ENCODE measurements at regions not wholly inside any gene's neighbourhood (a gene's known extent, or its start where the extent isn't known, plus 50 kb on each side); places are given as distances from the start of the nearest gene placed in this dataset.

DNA sequence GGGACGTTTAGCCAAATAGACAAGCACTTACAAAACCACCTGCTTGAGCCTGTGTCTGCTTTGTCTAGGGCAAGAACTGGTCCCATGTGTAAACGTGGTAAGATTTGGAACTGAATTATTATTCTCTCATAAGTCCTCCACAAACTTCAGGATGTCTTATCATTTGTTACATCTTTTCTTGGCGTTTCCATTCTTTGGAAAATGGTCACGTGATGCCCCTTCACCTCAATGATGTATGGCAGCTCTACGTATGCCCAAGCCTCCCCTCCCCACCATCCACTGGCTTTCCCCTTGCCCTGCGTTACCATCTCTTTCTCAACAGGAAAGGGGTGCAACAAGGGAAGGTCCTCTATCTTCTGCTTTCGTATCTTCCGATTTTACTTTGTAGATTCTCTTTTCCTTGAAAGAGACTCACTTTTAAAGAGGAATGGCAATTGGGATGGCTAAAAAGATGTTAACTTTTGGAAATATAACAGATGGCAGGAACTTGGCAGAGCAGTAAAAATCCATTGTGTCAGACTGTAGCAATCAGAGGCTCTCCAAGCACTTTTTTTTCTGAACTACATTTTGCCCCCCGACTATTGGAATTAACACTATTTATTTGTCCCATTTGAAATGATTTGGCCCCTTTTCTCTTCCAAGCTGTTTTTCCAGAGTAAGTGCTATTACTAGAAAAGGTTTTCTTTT, 117.6 kb downstream of the FAT3 start:
- H3K27ac ChIP-seq, result no peak overlapping the region
- no peak overlapping the region for H3K4me3 ChIP-seq
- peaks cover 0 to 2% (median 0%) of the 10 kb centered on the region in 4 donors for H3K9me3 ChIP-seq
- no peaks in the 10 kb centered on the region for H3K4me1 ChIP-seq
- TF ChIP-seq POLR2A (IDR thresholded peaks at IDR 0.05), result no peak
- TF ChIP-seq, protein P1, sequence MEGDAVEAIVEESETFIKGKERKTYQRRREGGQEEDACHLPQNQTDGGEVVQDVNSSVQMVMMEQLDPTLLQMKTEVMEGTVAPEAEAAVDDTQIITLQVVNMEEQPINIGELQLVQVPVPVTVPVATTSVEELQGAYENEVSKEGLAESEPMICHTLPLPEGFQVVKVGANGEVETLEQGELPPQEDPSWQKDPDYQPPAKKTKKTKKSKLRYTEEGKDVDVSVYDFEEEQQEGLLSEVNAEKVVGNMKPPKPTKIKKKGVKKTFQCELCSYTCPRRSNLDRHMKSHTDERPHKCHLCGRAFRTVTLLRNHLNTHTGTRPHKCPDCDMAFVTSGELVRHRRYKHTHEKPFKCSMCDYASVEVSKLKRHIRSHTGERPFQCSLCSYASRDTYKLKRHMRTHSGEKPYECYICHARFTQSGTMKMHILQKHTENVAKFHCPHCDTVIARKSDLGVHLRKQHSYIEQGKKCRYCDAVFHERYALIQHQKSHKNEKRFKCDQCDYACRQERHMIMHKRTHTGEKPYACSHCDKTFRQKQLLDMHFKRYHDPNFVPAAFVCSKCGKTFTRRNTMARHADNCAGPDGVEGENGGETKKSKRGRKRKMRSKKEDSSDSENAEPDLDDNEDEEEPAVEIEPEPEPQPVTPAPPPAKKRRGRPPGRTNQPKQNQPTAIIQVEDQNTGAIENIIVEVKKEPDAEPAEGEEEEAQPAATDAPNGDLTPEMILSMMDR (IDR thresholded peaks at IDR 0.05), result no peak
- H3K36me3 ChIP-seq, result no peaks in the 10 kb centered on the region
- no peaks in the 10 kb centered on the region for H3K27me3 ChIP-seq
- DNase-seq, result no peak

DNA sequence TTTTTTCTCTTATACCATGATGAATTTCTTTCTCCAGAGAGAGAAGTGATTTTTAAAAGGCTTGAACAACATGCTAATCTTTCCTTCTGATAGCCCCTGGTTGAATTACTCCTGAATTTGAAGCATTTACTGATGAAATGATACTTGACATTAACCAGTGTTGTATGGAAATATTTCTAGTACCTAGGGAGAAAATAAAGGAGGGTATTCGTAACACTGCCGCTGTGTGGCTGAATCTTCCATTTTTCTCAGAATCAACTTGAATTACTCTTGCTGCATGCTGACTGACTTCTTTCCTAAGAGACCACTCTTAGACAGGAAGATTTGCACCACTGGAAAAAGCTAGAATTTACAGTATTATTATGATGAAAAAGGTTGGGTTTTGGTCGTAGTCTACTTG, 118.3 kb downstream of the FAT3 start:
- DNase-seq, result no peak
- Histone ChIP-seq H3K9me3 (peaks cover 0 to 2% (median 0%) of the 10 kb centered on the region in 4 donors), H3K27ac (no peak overlapping the region), H3K4me1 (no peaks in the 10 kb centered on the region), H3K4me3 (no peak overlapping the region), H3K36me3 (no peaks in the 10 kb centered on the region), H3K27me3 (no peaks in the 10 kb centered on the region)
- TF ChIP-seq, protein P1 (IDR thresholded peaks at IDR 0.05), result no peak
- TF ChIP-seq POLR2A (IDR thresholded peaks at IDR 0.05), result no peak

DNA sequence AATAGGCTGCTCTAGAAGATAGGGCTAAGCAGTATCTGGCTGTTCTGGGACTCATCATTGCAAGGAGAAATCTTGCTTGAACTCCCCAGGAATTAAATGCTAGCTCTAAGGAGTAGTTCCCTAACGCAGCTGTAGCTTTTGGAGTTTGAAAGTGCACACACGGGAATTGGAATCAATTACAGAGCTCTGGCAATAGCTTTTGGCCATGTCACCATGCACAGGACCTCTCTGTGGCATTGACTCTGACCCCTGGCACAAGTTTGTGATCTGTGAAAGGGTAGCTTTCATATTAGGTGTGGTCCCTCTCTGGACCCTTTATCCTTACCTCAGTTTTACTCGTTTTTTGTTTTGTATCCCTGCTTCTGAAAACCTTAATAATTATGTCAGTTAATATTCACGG, 121.6 kb downstream of the FAT3 start:
- Histone ChIP-seq H3K27me3 (no peaks in the 10 kb centered on the region), H3K4me3 (no peak overlapping the region), H3K36me3 (no peaks in the 10 kb centered on the region), H3K27ac (no peak overlapping the region), H3K9me3 (peaks cover 0 to 2% (median 0%) of the 10 kb centered on the region in 4 donors), H3K4me1 (no peaks in the 10 kb centered on the region)
- TF ChIP-seq POLR2A (IDR thresholded peaks at IDR 0.05), result no peak
- TF ChIP-seq, protein P1 (IDR thresholded peaks at IDR 0.05), result no peak
- DNase-seq, result no peak

DNA sequence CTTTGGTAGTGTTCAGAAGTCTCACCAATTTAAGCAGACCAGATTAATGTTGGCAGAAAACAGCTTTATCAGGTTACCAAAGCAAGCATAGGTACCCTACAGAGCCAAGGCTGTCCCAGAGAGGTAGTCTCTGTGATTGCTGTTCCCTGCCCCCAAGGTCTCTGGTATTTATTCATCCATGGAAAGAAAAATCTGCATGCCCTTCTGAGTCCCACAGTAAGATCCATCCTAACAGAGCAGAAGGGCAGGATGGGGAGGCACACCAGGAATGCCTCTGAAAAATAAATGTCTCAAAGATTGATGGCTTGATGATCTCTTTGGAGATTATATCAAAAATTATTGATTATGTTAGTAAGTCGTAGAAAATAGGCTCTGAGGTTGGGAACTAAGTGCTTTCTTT, 122.8 kb downstream of the FAT3 start:
- Histone ChIP-seq H3K27ac (no peak overlapping the region), H3K4me3 (no peak overlapping the region), H3K36me3 (no peaks in the 10 kb centered on the region), H3K4me1 (no peaks in the 10 kb centered on the region), H3K9me3 (peaks cover 0 to 2% (median 0%) of the 10 kb centered on the region in 4 donors), H3K27me3 (no peaks in the 10 kb centered on the region)
- TF ChIP-seq, protein P1 (IDR thresholded peaks at IDR 0.05), result no peak
- TF ChIP-seq POLR2A (IDR thresholded peaks at IDR 0.05), result no peak
- DNase-seq, result no peak

DNA sequence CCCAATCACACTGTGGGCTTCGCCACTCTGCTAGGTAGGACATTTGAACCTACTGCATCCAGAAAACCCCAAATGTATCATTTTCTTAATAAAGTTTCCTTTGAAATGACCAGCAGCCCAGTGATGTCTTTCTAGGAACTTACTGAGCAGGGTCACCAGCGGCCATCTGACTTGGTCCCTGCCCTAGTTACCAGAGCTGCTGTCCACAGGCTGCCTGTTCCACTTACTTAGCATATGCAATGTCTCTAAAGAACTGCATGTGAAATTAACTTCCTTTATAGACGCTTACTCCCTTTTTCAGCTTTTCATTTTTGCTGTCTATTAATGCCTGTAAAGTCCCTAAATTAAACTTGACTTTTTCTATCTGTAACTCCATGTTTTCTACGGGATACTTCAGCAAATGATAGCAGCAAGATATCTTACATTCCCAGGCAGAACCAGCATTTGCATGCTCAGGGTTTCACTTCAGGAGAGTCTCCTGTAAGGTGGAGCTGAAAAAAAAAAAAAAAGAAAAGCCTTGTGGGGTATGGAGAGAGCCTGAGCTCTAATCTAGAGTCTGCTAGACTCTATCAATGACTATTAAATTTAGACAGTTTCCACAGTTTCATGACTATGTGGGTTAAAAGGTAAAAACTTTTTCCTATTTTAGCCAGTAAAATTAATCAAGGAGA, 125.0 kb downstream of the FAT3 start:
- no peak overlapping the region for H3K27ac ChIP-seq
- no peak overlapping the region for H3K4me3 ChIP-seq
- H3K9me3 ChIP-seq, result no peaks in the 10 kb centered on the region
- no peaks in the 10 kb centered on the region for H3K4me1 ChIP-seq
- TF ChIP-seq, protein P1 (IDR thresholded peaks at IDR 0.05), result no peak
- TF ChIP-seq POLR2A (IDR thresholded peaks at IDR 0.05), result no peak
- DNase-seq, result no peak
- H3K36me3 ChIP-seq, result no peaks in the 10 kb centered on the region
- no peaks in the 10 kb centered on the region for H3K27me3 ChIP-seq

All from Peyer's patch (tissue), 4 donors.